Stimulated activated CD8-positive, alpha-beta memory T cell treated with anti-CD3 and anti-CD28 coated beads, Interleukin-4, amount 100 ng/mL, for 1 hour (primary cell): ENCODE measurements at regions not wholly inside any gene's neighbourhood (a gene's known extent, or its start where the extent isn't known, plus 50 kb on each side); places are given as distances from the start of the nearest gene placed in this dataset.
"Not testable (repeated sequence)": the region's sequence is repeated elsewhere in the genome, so short reads cannot be mapped to it uniquely, and the experiment has no call there.

Source experiments
- DNase-seq, 2 donors: peaks; one replicate each; pipeline ENCODE4 v3.0.0-alpha.2; 2020; ENCODE audit warnings: low read depth in 2 of 2, low spot score in 1 of 2

GRCh38 chr15:99485153-99485961 lies 80.4 kb upstream of the MEF2A start:
- DNase-seq, result no peak

- DNase-seq, result no peak
These were observed 79.8 kb upstream of the MEF2A start for GRCh38 chr15:99485992-99486370.

- DNase-seq, result no peak
These were observed 79.1 kb upstream of the MEF2A start for GRCh38 chr15:99486371-99487336.

GRCh38 chr15:99487337-99487730 lies 78.5 kb upstream of the MEF2A start:
- no peak for DNase-seq

GRCh38 chr15:99492275-99492674 lies 73.5 kb upstream of the MEF2A start:
- DNase-seq, result no peak

- no peak for DNase-seq
These were observed 73.1 kb upstream of the MEF2A start for GRCh38 chr15:99492716-99493115.

GRCh38 chr15:99493461-99493860 lies 72.3 kb upstream of the MEF2A start:
- DNase-seq, result no peak

- not testable (repeated sequence) for DNase-seq
These were observed 71.1 kb upstream of the MEF2A start for GRCh38 chr15:99494536-99495233.

GRCh38 chr15:99495430-99496301 lies 70.1 kb upstream of the MEF2A start:
- DNase-seq, result no peak

- no peak for DNase-seq
These were observed 69.5 kb upstream of the MEF2A start for GRCh38 chr15:99496302-99496629.

- DNase-seq, result no peak
These were observed 63.6 kb upstream of the MEF2A start for GRCh38 chr15:99502182-99502581.

- DNase-seq, result no peak
These were observed 63.1 kb upstream of the MEF2A start for GRCh38 chr15:99502661-99503060.

GRCh38 chr15:99503411-99503810 lies 62.4 kb upstream of the MEF2A start:
- no peak for DNase-seq

- DNase-seq, result no peak
These were observed 61.5 kb upstream of the MEF2A start for GRCh38 chr15:99504071-99504822.

GRCh38 chr15:99504823-99505551 lies 60.8 kb upstream of the MEF2A start:
- DNase-seq, result no peak

GRCh38 chr15:99506399-99506798 lies 59.4 kb upstream of the MEF2A start:
- DNase-seq, result no peak

- no peak for DNase-seq
These were observed 58.7 kb upstream of the MEF2A start for GRCh38 chr15:99507016-99507503.

- no peak for DNase-seq
These were observed 58.1 kb upstream of the MEF2A start for GRCh38 chr15:99507504-99508310.
